GM04503 (cell line): ENCODE measurements at regions not wholly inside any gene's neighbourhood (a gene's known extent, or its start where the extent isn't known, plus 50 kb on each side); places are given as distances from the start of the nearest gene placed in this dataset.
"Not testable (repeated sequence)": the region's sequence is repeated elsewhere in the genome, so short reads cannot be mapped to it uniquely, and the experiment has no call there.

Experiments used
- DNase-seq: peaks from one replicate; pipeline ENCODE4 v3.0.0-alpha.2; 2012; ENCODE audit warnings: low read depth

DNA sequence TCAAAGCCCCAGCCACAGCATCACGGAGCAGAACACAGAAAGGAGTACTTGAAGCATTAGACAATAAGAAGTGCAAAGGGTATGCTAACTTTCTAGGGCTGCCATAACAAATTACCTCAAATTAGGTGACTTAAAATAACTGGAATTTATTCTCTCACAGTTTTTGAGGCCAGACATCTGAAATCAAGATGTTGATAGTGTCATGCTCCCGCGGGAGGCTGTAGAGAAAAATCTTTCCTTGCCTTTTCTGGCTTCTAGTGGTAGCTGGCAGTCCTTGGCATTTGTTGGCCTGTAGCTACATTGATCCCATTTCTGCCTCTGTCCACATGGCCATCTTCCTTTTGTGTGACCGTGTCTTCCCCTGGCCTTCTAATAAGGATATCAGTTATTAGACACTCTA is 51.9 kb upstream of the SPDL1 start:
- DNase-seq = no peak

DNA sequence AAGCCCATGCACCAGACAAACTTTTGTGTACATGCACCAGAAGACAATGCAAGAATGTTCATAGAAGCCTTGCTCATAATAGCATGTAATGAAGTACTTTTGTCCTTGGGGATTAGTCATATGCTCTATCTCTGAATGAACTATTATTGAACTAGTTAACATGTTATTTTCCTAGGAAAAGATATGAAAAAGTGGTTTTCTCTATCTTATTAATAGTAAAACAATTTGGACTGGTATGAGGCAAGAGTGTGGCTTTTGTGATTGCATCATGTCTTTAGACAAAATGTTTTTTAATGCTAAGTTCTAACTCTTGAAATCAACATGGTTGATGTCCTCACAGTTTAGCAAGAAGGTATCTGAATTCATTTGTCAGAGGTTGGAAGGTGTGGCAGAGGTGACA is 55.7 kb upstream of the SPDL1 start:
- DNase-seq = no peak

DNA sequence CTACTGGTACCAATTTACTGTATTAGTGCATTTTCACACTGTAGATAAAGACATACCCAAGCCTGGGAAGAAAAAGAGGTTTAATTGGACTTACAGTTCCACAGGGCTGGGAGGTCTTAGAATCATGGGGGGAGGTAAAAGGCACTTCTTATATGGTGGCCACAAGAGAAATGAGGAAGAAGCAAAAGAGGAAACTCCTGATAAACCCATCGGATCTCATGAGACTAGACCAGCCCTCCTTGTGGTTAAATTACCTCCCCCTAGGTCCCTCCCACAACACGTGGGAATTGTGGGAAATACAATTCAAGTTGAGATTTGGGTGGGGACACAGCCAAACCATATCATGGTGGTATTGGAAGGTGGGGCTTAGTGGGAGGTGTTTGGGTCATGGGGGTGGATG is 56.5 kb upstream of the SPDL1 start:
- no peak for DNase-seq

DNA sequence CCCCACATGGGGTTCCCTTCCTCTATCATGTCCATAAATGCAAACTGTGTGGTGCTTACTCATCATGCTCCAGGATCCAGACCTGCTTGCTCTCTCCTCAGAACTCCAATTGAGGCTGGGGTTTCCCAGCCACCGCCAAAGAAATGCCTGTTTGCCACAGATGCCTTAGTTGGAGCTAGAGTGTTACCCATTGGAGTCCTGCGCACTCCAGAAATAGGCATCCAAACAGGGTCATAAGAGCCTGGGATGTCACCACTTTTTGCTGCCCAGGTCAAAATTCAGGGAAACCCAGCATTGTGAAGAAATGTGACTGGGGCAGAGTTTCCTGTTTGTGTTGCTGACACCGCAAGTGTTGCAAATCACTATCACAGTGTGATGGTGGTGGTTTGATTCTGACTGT is 60.7 kb upstream of the SPDL1 start:
- DNase-seq = no peak

DNA sequence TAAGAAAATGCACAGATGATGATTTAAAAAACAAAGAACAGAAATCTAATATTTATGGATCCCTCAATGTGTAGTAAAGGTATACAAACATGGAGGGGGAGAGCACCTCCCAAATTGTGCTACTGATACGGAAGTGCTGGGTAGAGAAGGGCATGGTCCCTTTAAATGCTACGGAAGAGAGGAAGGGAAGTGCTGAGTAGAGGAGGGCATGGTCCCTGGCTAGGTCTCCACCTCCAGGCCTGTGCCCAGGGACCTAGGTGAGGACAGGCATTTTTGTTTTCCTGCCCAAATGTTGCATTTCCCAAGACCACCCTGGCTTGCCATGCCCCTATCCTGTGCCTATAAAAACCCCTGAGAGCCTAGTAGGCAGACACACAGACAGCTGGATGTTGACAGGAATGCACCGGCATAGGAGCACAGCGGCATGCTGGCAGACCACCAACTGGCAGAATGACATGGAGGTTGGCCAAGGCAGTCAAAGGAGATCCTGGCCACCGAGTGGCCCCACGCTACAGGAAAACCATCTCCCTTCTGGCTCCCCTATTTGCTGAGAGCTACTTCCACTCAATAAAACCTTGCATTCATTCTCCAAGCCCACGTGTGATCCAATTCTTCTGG is 62.1 kb upstream of the SPDL1 start:
- no peak for DNase-seq

DNA sequence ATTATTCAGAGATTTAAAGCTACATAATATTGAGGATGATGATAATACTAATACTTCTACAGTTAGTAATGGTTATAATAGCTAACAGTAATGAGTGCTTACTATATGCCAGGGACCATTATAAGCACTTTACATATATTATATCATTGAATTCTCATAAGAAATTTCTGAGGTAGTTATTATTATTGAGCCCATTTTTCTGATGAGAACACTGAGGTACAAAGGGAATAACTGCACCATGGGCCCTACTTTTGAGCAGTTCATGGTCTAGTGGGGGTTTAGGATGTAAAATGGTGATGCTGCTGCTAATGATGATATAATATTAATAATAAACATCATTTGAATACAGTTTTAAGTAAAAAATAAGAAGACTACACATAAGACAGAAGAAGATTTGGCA is 64.2 kb upstream of the SPDL1 start:
- no peak for DNase-seq

DNA sequence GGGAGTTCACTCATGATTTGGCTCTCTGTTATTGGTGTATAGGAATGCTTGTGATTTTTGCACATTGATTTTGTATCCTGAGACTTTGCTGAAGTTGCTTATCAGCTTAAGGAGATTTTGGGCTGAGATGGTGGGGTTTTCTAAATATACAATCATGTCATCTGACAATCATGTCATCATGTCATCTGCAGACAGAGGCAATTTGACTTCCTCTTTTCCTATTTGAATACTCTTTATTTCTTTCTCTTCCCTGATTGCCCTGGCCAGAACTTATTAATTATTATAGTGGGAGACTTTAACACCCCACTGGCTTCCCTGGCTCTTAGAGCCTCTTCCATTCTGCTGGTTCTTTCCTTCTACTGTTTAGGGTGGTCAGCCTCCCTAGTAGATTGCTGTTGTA is 64.8 kb upstream of the SPDL1 start:
- DNase-seq = not testable (repeated sequence)

DNA sequence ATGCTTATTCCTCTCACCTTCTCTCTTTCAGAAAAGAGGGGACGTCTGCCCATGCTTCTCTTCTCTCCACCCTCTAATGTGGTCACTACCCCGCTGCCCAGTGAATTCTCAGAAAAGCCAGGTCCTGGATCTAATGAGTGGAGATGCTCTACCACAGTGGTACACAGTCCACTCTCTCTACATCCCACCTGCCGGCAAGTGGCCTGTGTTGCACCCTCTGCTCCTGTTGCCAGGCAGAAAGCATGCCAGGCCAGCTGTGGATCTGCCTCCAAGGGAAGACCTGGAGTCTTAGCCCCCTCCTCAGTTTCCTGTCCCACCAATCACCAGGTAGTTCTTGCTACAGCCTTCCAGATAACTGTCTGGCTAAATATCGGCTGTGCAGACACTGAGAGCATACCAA is 71.2 kb upstream of the SPDL1 start:
- DNase-seq = no peak

DNA sequence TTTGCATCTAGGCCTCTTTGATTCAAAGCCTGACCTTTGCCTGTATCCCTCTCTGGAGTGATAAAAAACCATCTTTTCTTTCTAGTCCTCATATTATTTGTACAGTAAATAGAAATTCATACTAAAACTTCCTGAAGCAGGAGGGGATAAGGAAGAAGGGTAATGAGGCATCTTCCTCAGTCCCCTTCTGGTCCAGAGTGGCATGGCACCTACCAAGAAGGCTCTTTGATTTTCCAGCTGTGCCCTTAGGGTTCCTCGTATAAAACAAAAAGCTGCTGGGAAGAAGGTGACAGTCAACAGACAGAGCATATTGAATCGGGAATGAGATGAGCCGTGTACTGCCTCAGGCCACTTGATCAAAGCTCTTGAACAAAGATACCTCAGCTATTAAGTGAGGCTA is 71.9 kb upstream of the SPDL1 start:
- no peak for DNase-seq

DNA sequence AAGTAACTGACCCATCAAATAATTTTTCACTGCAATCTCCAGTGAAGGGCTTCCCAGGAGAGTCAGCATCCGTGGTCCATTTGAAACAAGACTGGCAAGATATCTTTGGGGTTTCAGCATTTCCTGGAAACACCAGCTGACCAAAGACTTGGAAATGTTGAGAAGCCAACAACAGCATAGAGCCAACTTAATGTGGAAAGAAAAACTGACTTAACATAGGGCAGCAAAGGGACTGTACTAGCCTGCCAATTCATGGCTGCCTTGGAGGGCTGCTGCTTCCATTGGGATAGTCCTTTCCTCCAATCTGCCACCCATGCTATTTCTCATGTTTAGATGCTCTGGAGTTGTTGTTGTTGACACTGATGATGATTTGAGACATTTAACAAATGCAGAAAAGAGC is 76.5 kb upstream of the SPDL1 start:
- DNase-seq = no peak

DNA sequence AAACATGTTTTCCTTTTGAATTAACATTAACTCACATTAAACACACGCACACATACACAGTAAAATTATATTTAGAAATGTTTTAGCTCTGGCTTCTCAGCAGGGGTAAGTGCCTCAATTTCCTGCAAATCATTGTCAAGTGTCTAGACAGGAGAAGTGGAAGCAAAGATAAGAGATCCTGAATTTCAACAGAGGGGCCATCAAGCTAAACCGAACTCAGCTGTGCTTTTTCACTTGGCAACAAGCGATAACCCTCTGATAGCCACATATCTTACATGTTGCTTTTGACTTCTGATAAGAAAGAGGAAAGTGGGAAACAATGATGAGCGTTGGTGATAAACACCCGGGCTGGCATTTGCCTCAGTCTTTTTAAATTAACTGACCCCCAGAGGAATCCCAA is 79.7 kb upstream of the SPDL1 start:
- no peak for DNase-seq

DNA sequence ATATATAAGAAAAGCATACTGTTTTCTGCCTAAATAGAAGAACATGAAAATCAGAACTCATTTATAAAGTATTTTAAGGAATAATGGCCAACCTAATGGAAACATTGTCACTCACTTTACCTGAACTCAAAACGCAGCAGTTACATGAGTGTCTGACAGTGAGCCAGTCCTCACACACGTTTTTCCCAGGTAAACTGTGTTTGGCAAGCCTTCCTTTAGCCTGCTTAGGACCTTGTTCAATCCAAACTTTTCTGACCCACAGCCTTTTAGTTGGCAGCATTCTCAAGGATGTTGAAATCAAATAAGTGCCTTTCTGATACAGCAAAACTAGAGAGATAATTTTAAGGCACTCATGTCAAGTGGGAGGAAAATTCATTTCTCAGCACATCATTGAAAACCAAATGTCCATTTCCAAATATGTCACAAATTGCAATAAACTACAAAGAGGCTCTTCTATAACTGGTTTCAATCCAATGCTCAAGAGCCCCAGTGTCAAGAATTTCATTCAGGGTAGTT is 83.5 kb upstream of the SPDL1 start:
- no peak for DNase-seq

DNA sequence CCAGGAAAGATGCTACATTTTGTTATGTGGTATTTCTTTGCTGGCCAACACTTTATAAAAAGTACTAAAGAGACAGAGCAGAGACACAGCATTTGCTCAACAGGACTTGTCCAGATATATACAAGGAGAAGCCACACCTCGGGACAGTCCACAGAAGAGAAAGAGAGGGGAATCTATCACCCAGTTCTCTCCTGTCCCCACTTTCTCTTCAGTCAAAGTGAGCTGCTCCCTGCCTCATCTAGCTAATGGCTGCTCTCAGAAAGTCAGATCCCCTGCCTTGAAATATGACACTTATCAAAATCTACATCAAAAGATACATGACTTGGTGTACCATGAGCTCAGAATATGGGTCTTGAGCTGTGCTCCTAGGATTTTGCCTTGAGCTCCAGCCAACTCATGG is 86.7 kb upstream of the SPDL1 start:
- DNase-seq = no peak

DNA sequence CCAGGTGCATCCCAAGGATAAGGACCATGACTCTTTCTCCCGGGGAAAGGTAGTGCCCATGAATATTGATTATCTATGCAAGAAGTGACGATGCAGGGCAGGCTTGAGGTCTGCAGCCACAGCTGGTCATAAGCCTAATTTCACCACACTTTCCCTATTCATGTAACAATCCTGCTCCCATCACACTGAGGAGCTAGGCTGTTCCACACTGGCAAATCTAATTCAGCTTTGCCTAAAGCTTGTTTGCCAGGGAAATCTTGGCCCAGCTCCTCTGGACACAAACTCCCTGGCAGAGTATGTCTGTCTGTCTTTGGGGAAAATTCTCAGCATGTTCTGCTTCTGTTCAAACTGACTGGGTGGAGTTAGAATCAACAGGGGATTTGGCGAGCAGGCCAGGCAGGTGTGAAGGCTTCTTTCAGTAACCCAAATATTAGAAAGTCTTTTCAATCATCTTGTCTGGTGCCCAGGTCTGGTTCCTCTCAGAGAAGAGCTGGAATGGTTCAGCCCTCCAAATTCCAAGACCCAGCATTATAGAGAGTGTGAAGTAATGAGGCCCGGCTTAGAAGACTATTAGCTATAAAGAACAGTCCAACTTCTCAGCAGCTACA is 88.5 kb upstream of the SPDL1 start:
- DNase-seq = peak; percentile 5

DNA sequence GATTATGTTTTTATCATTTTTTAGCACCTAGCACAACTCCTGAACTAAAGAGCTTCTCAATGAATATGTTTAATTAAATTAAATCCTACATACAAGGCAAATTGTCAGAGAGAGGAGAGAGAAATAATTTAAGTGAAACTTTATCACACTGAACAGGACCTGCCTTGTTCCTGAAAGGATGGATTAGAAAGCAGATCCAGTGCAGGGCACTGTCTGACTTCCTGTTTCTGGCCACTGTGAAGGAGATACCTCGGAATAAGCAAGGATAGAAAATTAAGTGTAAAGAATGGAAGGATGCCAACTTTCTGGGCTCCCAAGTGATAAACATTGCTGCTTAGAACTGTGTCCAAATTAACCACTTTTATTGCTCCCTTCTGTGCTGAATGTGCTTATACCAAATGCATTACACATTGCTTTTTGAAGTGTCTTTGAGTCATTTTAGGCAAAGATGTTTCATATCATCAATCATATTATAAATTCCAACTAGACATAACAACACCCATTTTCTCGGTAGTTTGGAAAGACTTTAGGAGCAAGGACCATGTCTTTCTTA is 89.1 kb upstream of the SPDL1 start:
- peak; percentile 9 for DNase-seq

DNA sequence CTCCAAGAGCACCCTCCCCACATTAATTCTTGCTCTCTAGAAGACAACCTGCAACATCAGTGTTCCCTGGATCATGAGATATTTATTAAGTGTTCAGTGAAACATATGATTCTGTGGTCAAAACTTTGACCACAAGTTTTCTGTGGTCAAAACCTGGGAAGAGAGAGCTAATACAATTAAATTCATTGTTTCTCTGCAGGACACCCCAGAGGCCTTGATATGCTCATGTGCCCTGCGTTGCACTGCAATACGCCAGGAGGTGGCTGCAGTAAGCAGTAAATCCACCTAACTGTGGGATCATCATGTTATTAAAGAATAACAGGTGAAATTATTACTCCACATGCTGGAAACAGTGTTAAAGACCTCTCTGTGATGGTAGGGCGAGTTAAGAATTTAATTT is 109.3 kb upstream of the SPDL1 start:
- no peak for DNase-seq

DNA sequence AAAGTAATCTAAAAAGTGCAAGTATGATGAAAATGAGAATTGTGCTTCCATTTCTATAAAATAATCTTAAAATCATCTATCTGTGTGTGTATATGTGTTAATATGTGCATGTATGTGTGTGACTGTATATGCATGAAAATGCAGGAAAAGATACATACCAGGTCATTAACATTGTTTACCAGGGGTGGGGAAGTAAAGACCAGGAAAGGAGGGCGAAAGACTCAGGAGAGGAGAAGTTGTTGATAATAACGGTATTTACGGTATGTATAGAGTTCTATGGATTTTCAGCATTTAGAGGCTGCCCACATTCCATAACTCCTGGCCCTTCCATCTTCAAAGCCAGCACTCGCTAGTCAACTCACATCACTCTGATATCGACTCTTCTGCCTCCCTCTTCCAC is 111.0 kb upstream of the SPDL1 start:
- DNase-seq = no peak

DNA sequence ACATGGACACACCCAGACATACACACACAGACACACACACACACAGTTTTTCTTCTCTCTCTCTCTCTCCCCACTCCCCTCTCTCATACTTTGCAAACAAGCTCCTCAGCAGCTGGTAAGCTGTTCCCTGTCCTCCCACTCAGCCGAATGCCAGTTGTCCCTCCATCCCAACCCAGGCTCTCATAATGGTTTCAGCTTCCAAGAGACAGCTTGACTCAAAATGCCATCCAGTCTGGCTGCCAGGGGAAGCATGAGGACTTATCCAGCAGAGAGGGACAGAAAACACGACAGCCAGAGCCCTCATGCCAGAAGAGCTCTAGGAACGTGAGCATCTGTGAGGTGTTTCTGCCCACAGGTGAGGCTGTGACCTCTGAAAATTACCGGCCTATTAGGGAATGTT is 112.6 kb upstream of the SPDL1 start:
- DNase-seq = no peak

DNA sequence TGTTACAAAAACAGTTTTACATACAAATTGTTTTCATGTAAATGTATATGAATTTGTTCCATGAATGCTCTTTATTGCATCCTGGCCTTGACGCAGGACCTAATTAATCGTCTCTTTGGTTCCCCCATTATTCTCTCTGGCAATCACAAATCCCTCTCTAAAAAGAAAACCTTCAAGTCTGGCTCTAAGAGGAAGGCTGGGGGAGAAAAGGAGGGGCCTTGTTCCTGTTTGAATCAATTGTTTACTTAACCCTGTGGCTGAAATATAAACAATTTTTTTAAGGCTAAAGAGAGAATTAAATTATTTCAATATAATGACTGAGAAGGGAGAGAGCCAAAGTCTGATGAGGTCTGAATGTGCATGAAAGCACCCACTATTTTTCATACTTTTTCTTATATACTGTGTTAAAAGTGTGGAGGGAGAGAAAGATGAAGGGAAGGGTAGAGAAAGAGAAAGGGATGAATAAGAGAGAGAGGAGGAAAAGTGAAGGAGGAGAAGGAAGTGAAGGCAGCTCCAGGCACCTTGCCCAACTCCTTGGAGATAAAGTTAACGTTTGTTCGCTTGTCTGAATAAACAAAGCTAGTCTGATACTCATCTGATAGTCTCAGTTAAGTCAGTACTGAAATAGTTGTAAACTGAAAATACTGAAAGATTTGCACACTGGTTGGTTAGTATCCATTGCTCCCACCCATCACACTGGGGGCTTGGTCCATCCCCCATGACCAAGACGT is 116.4 kb upstream of the SPDL1 start:
- DNase-seq = no peak

DNA sequence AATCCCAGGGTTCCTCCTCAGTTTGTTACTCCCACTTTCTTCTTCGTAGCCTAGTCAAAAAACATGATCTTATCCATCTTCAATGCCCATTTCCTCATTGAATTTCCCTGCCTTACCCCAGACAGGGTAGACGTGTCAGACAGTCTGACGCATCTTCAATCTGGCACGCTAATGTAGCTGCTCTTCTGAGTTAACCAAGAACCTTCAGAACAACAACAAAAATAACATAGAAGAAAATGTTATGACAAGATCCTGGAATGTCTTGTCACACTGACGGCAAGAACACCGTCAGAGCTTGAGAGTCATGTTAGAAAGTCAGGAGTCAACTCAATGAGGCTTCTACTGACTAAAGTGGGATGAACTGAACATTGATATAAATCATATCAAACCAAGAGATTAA is 122.7 kb upstream of the SPDL1 start:
- no peak for DNase-seq

DNA sequence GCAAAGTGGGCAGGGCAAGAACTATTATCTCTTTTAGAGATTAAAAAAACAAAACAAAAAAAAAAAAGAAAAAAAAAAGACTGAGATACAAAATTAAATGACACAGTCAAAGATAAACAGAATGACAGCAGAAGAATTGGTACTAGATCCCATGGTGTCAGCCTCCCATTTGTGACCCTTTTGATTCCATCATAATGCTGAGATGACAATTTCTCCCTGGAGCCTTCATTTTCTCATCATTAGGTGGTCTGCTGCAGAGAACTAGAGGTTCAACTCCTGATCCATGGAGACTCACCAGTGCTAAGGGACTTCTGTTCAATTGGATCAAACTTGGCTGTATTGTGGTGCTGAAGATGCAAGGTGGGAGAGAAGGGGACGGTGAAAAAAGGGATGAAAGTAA is 123.5 kb upstream of the SPDL1 start:
- no peak for DNase-seq

DNA sequence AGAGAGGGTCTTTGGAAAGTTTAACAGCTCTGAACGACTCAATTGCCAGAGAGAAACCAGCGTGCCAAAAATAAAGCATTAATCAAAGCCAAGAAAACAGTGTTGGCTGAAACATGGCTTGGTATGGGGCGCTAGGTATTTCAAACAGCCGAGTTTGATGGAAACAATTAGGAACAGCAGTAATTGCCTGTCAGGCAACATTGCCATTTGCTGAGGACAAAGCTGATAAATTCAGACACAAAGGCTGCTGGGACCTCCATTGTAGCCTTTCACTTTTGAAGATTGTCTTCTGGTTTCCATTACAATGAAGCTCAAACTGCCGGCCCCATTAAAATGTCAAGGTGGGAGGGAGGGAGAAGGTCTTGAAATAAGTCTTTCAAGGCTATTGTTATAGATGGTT is 125.4 kb upstream of the SPDL1 start:
- no peak for DNase-seq

DNA sequence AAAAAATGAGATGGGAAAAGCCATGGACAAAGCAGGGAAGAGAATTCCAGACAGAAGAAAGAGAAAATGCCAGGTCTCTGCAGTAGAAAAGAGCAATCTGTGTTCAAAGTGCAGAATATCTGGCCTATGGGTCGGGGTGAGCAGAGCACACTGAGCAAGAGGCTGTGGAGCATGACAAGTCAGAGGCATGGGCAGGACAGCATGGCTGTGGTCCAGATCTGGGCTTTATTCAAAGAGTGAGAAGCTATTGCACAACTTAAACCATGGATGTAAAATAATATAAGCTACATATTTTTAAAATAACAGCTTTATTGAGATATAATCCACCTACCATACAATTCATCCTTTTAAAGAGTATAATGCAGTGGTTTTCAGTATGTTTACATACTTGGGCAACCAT is 133.1 kb upstream of the SPDL1 start:
- no peak for DNase-seq
